ENCODE measurements at regions not wholly inside any gene's neighbourhood (a gene's known extent, or its start where the extent isn't known, plus 50 kb on each side); places are given as distances from the start of the nearest gene placed in this dataset.

GRCh38 chr5:52255308-52255707, 532.4 kb upstream of the ITGA1 start:
- H3K27ac ChIP-seq = no peak overlapping the region
- TF ChIP-seq ZFX (IDR thresholded peaks at IDR 0.05) = no peak
- no peak for TF ChIP-seq CTCF (conservative IDR thresholded peaks at IDR 0.05)

GRCh38 chr5:52262844-52263243, 524.9 kb upstream of the ITGA1 start:
- H3K27ac ChIP-seq = no peak overlapping the region
- TF ChIP-seq ZFX (IDR thresholded peaks at IDR 0.05) = no peak
- TF ChIP-seq CTCF (conservative IDR thresholded peaks at IDR 0.05) = no peak

DNA sequence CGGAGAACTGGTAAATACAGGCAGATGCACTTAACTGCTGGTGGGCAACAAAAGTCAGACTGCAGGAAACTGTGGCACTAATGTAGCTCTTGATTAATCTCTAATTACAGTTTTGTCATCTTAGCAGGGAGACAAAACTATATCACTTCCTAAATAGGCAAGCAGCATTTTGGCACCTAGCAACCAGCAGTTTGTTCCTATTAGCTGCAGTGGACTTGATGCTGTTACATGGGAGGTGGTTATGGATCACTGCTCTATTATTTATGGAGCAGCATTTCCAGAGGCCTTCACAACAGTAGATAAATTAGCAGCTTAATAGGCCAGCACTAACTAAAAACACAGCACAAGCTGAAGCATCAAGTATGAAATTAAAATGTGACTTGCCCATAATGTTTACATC, 518.3 kb upstream of the ITGA1 start:
- TF ChIP-seq ZFX (IDR thresholded peaks at IDR 0.05) (no peak), CTCF (conservative IDR thresholded peaks at IDR 0.05) (no peak)

DNA sequence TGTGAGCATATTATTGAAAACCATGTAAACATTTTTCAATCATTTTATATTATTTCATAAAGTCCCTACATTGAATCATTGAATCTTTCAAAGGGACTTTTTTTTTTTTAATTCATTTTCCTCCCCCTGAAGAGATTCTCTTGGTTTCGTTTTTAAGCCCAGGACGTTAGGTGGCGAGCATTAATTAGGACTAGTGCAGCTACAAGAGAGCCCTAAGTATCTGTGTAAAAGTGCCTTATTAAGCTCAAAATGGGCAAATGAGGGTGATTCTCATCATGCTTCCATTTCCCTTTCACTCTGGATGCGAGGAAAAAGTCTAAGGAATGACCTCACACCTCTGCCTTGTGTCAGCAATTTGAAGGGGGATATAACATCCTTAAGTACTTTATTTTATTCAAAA, 517.9 kb upstream of the ITGA1 start:
- H3K27ac ChIP-seq = no peak overlapping the region
- TF ChIP-seq CTCF (conservative IDR thresholded peaks at IDR 0.05) = no peak
- no peak for TF ChIP-seq ZFX (IDR thresholded peaks at IDR 0.05)

More for the DNA sequence above, 518.3 kb upstream of the ITGA1 start:
- no peak overlapping the region for H3K27ac ChIP-seq

- no peak overlapping the region for H3K27ac ChIP-seq
Observed at GRCh38 chr5:52275639-52276038, 512.1 kb upstream of the ITGA1 start.

DNA sequence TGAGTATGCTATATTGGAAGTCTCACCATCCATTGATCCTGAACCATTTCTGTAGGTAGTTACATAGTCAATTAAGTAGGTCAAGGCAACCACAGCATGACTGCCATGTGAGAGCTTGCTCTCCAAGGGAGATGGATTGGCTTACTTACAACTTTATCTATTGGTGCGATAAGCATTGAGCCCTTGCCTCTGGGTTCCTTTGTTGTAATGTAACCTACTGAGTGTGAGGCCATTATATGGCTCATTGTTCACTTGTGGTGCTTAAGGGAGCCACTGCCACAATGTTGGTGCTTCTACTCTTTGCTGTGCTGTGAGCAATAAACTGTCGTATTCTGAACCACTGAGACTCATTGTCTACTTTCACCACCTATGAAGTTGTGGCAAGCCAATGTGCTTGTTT, 510.6 kb upstream of the ITGA1 start:
- TF ChIP-seq CTCF (conservative IDR thresholded peaks at IDR 0.05) = no peak
- no peak for TF ChIP-seq ZFX (IDR thresholded peaks at IDR 0.05)
- H3K27ac ChIP-seq = no peak overlapping the region

More at GRCh38 chr5:52275639-52276038, 512.1 kb upstream of the ITGA1 start:
- TF ChIP-seq CTCF (conservative IDR thresholded peaks at IDR 0.05) (no peak), ZFX (IDR thresholded peaks at IDR 0.05) (no peak)

DNA sequence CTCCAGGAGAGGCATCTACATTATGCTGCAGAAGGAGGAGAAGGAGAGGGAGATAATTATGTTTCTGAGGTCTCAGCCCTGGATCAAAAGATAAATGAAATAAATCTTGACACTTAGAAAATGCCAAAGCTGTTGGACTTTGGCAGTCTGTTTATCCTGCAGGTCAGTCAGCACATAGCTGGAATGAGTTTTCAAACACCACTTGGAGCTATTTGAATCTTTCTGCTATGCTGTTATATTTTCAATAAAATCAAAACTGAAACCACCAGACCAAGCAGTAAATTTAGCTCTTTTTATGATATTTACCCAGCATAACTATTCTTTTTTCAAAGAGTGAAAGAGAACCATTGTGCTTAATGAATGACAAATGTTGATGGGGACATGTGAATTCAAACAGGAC, 505.1 kb upstream of the ITGA1 start:
- H3K27ac ChIP-seq = no peak overlapping the region
- TF ChIP-seq CTCF (conservative IDR thresholded peaks at IDR 0.05) = no peak
- no peak for TF ChIP-seq ZFX (IDR thresholded peaks at IDR 0.05)

Measured in C4-2B (cell line).